T-helper 17 cell (primary cell): ENCODE measurements at regions not wholly inside any gene's neighbourhood (a gene's known extent, or its start where the extent isn't known, plus 50 kb on each side); places are given as distances from the start of the nearest gene placed in this dataset.

Experiments
- ATAC-seq: fragments of 150-1000 bp; cut with Tn5 transposase; 2 replicates; pipeline ENCODE4 v1.10.0; 2021; ENCODE audit warnings: mild to moderate bottlenecking, moderate library complexity
- DNase-seq, 3 donors: peaks; one replicate each; pipeline versions ENCODE4 v3.0.0 to v3.0.0-alpha.2; 2020 to 2021
- H3K9me3 ChIP-seq: one replicate; pipeline ENCODE4 v1.7.0; 2013; ENCODE audit warnings: low read length, mild to moderate bottlenecking; ENCODE audit not compliant: control insufficient read depth, poor library complexity, severe bottlenecking
- H3K27ac Mint-ChIP-seq: one replicate; pipeline ENCODE4 v1.8.0; 2022; ENCODE audit warnings: mild to moderate bottlenecking, moderate library complexity, mixed read lengths
- H3K27me3 Mint-ChIP-seq: one replicate; pipeline ENCODE4 v1.8.0; 2022; ENCODE audit warnings: mixed read lengths
- H3K36me3 Mint-ChIP-seq: one replicate; pipeline ENCODE4 v1.8.0; 2022; ENCODE audit warnings: low read depth, mixed read lengths
- H3K4me1 Mint-ChIP-seq: one replicate; pipeline ENCODE4 v1.8.0; 2022; ENCODE audit warnings: mild to moderate bottlenecking, mixed read lengths
- H3K4me3 Mint-ChIP-seq: one replicate; pipeline ENCODE4 v1.8.0; 2022; ENCODE audit warnings: mild to moderate bottlenecking, moderate library complexity, mixed read lengths

GRCh38 chr21:41626021-41626420 is 118.1 kb upstream of the TMPRSS2 start:
- Mint-ChIP-seq H3K4me3 (no peak overlapping the region), H3K27ac (no peak overlapping the region), H3K36me3 (peaks cover 4% of the 10 kb centered on the region), H3K4me1 (peaks cover 5% of the 10 kb centered on the region), H3K27me3 (peaks cover 63% of the 10 kb centered on the region)
- DNase-seq (no peak), ATAC-seq (no peak)
- peaks cover 8% of the 10 kb centered on the region for H3K9me3 ChIP-seq

- Mint-ChIP-seq H3K4me1 (peaks cover 5% of the 10 kb centered on the region), H3K36me3 (peaks cover 4% of the 10 kb centered on the region), H3K4me3 (no peak overlapping the region), H3K27me3 (peaks cover 63% of the 10 kb centered on the region), H3K27ac (no peak overlapping the region)
- peaks cover 8% of the 10 kb centered on the region for H3K9me3 ChIP-seq
- no peak for ATAC-seq
- no peak for DNase-seq
Observed at GRCh38 chr21:41625428-41625827, 117.5 kb upstream of the TMPRSS2 start.

- H3K9me3 ChIP-seq, result peaks cover 8% of the 10 kb centered on the region
- Mint-ChIP-seq H3K4me3 (no peak overlapping the region), H3K36me3 (peaks cover 4% of the 10 kb centered on the region), H3K4me1 (peaks cover 5% of the 10 kb centered on the region), H3K27ac (no peak overlapping the region), H3K27me3 (peaks cover 66% of the 10 kb centered on the region)
- DNase-seq (no peak), ATAC-seq (no peak)
Observed at GRCh38 chr21:41624674-41625310, 116.8 kb upstream of the TMPRSS2 start.

GRCh38 chr21:41623945-41624344 is 116.0 kb upstream of the TMPRSS2 start:
- ATAC-seq (no peak), DNase-seq (no peak)
- no peak overlapping the region for H3K4me3 Mint-ChIP-seq
- peaks cover 4% of the 10 kb centered on the region for H3K36me3 Mint-ChIP-seq
- peaks cover 5% of the 10 kb centered on the region for H3K4me1 Mint-ChIP-seq
- H3K27me3 Mint-ChIP-seq, result peaks cover 74% of the 10 kb centered on the region
- peaks cover 3% of the 10 kb centered on the region for H3K9me3 ChIP-seq
- H3K27ac Mint-ChIP-seq, result no peak overlapping the region

- H3K4me3 Mint-ChIP-seq, result no peak overlapping the region
- peaks cover 70% of the 10 kb centered on the region for H3K27me3 Mint-ChIP-seq
- peaks cover 5% of the 10 kb centered on the region for H3K4me1 Mint-ChIP-seq
- H3K36me3 Mint-ChIP-seq, result peaks cover 4% of the 10 kb centered on the region
- peak; percentile 36 for ATAC-seq
- H3K27ac Mint-ChIP-seq, result no peak overlapping the region
- DNase-seq, result no peak
- no peaks in the 10 kb centered on the region for H3K9me3 ChIP-seq
Observed at GRCh38 chr21:41622831-41623548, 115.0 kb upstream of the TMPRSS2 start.

- DNase-seq (no peak), ATAC-seq (no peak)
- no peaks in the 10 kb centered on the region for H3K9me3 ChIP-seq
- Mint-ChIP-seq H3K27me3 (peaks cover 63% of the 10 kb centered on the region), H3K4me1 (peaks cover 5% of the 10 kb centered on the region), H3K27ac (no peak overlapping the region), H3K4me3 (no peak overlapping the region), H3K36me3 (peaks cover 4% of the 10 kb centered on the region)
Observed at GRCh38 chr21:41622201-41622600, 114.2 kb upstream of the TMPRSS2 start.

- no peaks in the 10 kb centered on the region for H3K9me3 ChIP-seq
- Mint-ChIP-seq H3K36me3 (peaks cover 4% of the 10 kb centered on the region), H3K4me1 (peaks cover 5% of the 10 kb centered on the region), H3K27ac (no peak overlapping the region), H3K4me3 (no peak overlapping the region), H3K27me3 (peaks cover 61% of the 10 kb centered on the region)
- DNase-seq, result no peak
- no peak for ATAC-seq
Observed at GRCh38 chr21:41621513-41621912, 113.6 kb upstream of the TMPRSS2 start.

- no peak for DNase-seq
- Mint-ChIP-seq H3K27me3 (peaks cover 57% of the 10 kb centered on the region), H3K27ac (no peak overlapping the region), H3K4me3 (no peak overlapping the region), H3K36me3 (peaks cover 4% of the 10 kb centered on the region), H3K4me1 (peaks cover 5% of the 10 kb centered on the region)
- no peaks in the 10 kb centered on the region for H3K9me3 ChIP-seq
- ATAC-seq, result no peak
Observed at GRCh38 chr21:41620982-41621381, 113.0 kb upstream of the TMPRSS2 start.

- H3K4me1 Mint-ChIP-seq, result peaks cover 5% of the 10 kb centered on the region
- peaks cover under 1% of the 10 kb centered on the region for H3K36me3 Mint-ChIP-seq
- peaks cover 52% of the 10 kb centered on the region for H3K27me3 Mint-ChIP-seq
- ATAC-seq, result no peak
- no peaks in the 10 kb centered on the region for H3K9me3 ChIP-seq
- no peak overlapping the region for H3K4me3 Mint-ChIP-seq
- no peak for DNase-seq
- H3K27ac Mint-ChIP-seq, result no peak overlapping the region
Observed at GRCh38 chr21:41620541-41620940, 112.6 kb upstream of the TMPRSS2 start.

- H3K9me3 ChIP-seq, result no peaks in the 10 kb centered on the region
- Mint-ChIP-seq H3K27ac (no peak overlapping the region), H3K27me3 (peaks cover 49% of the 10 kb centered on the region), H3K4me1 (no peaks in the 10 kb centered on the region), H3K36me3 (no peaks in the 10 kb centered on the region), H3K4me3 (no peak overlapping the region)
- ATAC-seq, result no peak
- DNase-seq, result no peak
Observed at GRCh38 chr21:41616031-41616591, 108.2 kb upstream of the TMPRSS2 start.

- Mint-ChIP-seq H3K27ac (no peak overlapping the region), H3K36me3 (no peaks in the 10 kb centered on the region), H3K27me3 (peaks cover 53% of the 10 kb centered on the region), H3K4me1 (no peaks in the 10 kb centered on the region), H3K4me3 (no peak overlapping the region)
- DNase-seq (no peak), ATAC-seq (no peak)
- H3K9me3 ChIP-seq, result no peaks in the 10 kb centered on the region
Observed at GRCh38 chr21:41615613-41616012, 107.7 kb upstream of the TMPRSS2 start.

- DNase-seq (no peak), ATAC-seq (no peak)
- no peak overlapping the region for H3K27ac Mint-ChIP-seq
- peaks cover 58% of the 10 kb centered on the region for H3K27me3 Mint-ChIP-seq
- H3K4me1 Mint-ChIP-seq, result no peaks in the 10 kb centered on the region
- H3K4me3 Mint-ChIP-seq, result no peak overlapping the region
- H3K36me3 Mint-ChIP-seq, result no peaks in the 10 kb centered on the region
- H3K9me3 ChIP-seq, result no peaks in the 10 kb centered on the region
Observed at GRCh38 chr21:41614511-41614910, 106.6 kb upstream of the TMPRSS2 start.

GRCh38 chr21:41613533-41613909 is 105.6 kb upstream of the TMPRSS2 start:
- Mint-ChIP-seq H3K27ac (no peak overlapping the region), H3K4me3 (no peak overlapping the region), H3K4me1 (no peaks in the 10 kb centered on the region), H3K27me3 (peaks cover 59% of the 10 kb centered on the region), H3K36me3 (no peaks in the 10 kb centered on the region)
- DNase-seq, result no peak
- H3K9me3 ChIP-seq, result no peaks in the 10 kb centered on the region
- ATAC-seq, result no peak
